T-cell (primary cell): ENCODE measurements at regions not wholly inside any gene's neighbourhood (a gene's known extent, or its start where the extent isn't known, plus 50 kb on each side); places are given as distances from the start of the nearest gene placed in this dataset.
"Not testable (repeated sequence)": the region's sequence is repeated elsewhere in the genome, so short reads cannot be mapped to it uniquely, and the experiment has no call there.

ENCODE experiments used
- ATAC-seq, 4 experiments: fragments of 200-7000 bp in 3 of 4; fragments of 150-1000 bp in 1 of 4; cut with Tn5 transposase; replicated peaks in 1 of 4; 1 replicate in 3 of 4; 2 replicates in 1 of 4; pipeline ENCODE4 v1.10.0; 2021; ENCODE audit warnings: moderate library complexity in 3 of 4, mild to moderate bottlenecking in 2 of 4, moderate number of reproducible peaks in 1 of 4
- CTCF ChIA-PET, 2 donors: fragments of 300-600 bp; sonication (Branson Sonifier 250); formaldehyde crosslinking; loops; one replicate each; lab custom pipeline; 2022; ENCODE audit warnings: antibody characterized with exemption in 2 of 2; lab: Charles Lee
- POLR2A ChIA-PET, 2 donors: fragments of 300-600 bp; sonication (Branson Sonifier 250); formaldehyde crosslinking; loops; one replicate each; lab custom pipeline; 2022; ENCODE audit warnings: antibody characterized with exemption in 2 of 2; lab: Charles Lee
- DNase-seq, 35 experiments: peaks; one replicate each; pipeline versions ENCODE4 v3.0.0 to v3.0.0-alpha.2; 2013 to 2023
- H3K27ac ChIP-seq: one replicate; pipeline ENCODE4 v1.5.1; 2013; ENCODE audit warnings: low read length
- H3K27me3 ChIP-seq, 2 experiments: replicated peaks in 1 of 2; 1 replicate in 1 of 2; 2 replicates in 1 of 2; pipeline versions ENCODE4 v1.6.1 to v1.7.0; 2013; ENCODE audit warnings: low read length in 1 of 2, mixed read lengths in 1 of 2; ENCODE audit not compliant: control insufficient read depth in 2 of 2, insufficient read depth in 2 of 2; ENCODE audit errors: extremely low read depth in 1 of 2
- H3K36me3 ChIP-seq, 2 donors: 1 replicate in 1 of 2; 2 replicates in 1 of 2; pipeline versions ENCODE4 v1.6.1 to v1.7.0; 2013; ENCODE audit warnings: low read length in 1 of 2; ENCODE audit not compliant: control insufficient read depth in 2 of 2, insufficient read depth in 1 of 2; ENCODE audit errors: extremely low read depth in 1 of 2
- H3K4me1 ChIP-seq, 2 experiments: 1 replicate in 1 of 2; 2 replicates in 1 of 2; pipeline versions ENCODE4 v1.6.1 to v1.7.0; 2013; ENCODE audit warnings: low read length in 2 of 2, mixed read lengths in 1 of 2; ENCODE audit not compliant: insufficient read depth in 2 of 2, control insufficient read depth in 1 of 2; ENCODE audit errors: extremely low read depth in 1 of 2
- H3K4me3 ChIP-seq, 2 donors: 1 replicate in 1 of 2; 2 replicates in 1 of 2; pipeline versions ENCODE4 v1.5.1 to v1.7.0; 2013; ENCODE audit warnings: mild to moderate bottlenecking in 2 of 2, low read length in 1 of 2, moderate library complexity in 1 of 2; ENCODE audit not compliant: control insufficient read depth in 1 of 2; ENCODE audit errors: extremely low read depth in 1 of 2
- H3K9me3 ChIP-seq: 2 replicates; pipeline ENCODE4 v1.7.0; 2013
- H3K27ac Mint-ChIP-seq, 2 donors: one replicate each; pipeline ENCODE4 v1.8.0; 2020 to 2021; ENCODE audit warnings: mild to moderate bottlenecking in 2 of 2, mixed read lengths in 2 of 2
- H3K27me3 Mint-ChIP-seq, 2 donors: one replicate each; pipeline ENCODE4 v1.8.0; 2021 to 2022; ENCODE audit warnings: mixed read lengths in 2 of 2
- H3K36me3 Mint-ChIP-seq: one replicate; pipeline ENCODE4 v1.8.0; 2021; ENCODE audit warnings: mixed read lengths
- H3K4me1 Mint-ChIP-seq, 3 donors: one replicate each; pipeline ENCODE4 v1.8.0; 2020 to 2022; ENCODE audit warnings: mixed read lengths in 3 of 3, mild to moderate bottlenecking in 1 of 3
- H3K4me3 Mint-ChIP-seq, 3 donors: one replicate each; pipeline ENCODE4 v1.8.0; 2020 to 2022; ENCODE audit warnings: mild to moderate bottlenecking in 3 of 3, mixed read lengths in 3 of 3, moderate library complexity in 3 of 3
- H3K9me3 Mint-ChIP-seq, 3 donors: one replicate each; pipeline ENCODE4 v1.8.0; 2020 to 2022; ENCODE audit warnings: mixed read lengths in 3 of 3
- WGBS: methylation state at CpG from one replicate; pipeline ENCODE4 v1.1.5; 2013; ENCODE audit warnings: missing lambda C conversion rate; ENCODE audit not compliant: insufficient coverage; 5-methylcytosine and 5-hydroxymethylcytosine counted together

- H3K4me3 ChIP-seq, H3K27me3 ChIP-seq, H3K27ac ChIP-seq, H3K4me1 ChIP-seq, CTCF ChIA-PET, H3K36me3 ChIP-seq, POLR2A ChIA-PET, H3K4me1 Mint-ChIP-seq, ATAC-seq, H3K27ac Mint-ChIP-seq, H3K9me3 ChIP-seq, H3K9me3 Mint-ChIP-seq, DNase-seq, H3K4me3 Mint-ChIP-seq, H3K36me3 Mint-ChIP-seq, H3K27me3 Mint-ChIP-seq: not testable (repeated sequence)
- no CpG with 5 or more reads among the region's 1 CpG for WGBS
Measured at GRCh38 chrX:74030766-74031165, 178.3 kb upstream of the XIST start.

- H3K9me3 ChIP-seq, H3K4me1 Mint-ChIP-seq, H3K4me3 Mint-ChIP-seq, H3K4me1 ChIP-seq, POLR2A ChIA-PET, DNase-seq, H3K36me3 ChIP-seq, ATAC-seq, CTCF ChIA-PET, H3K27me3 ChIP-seq, H3K27ac Mint-ChIP-seq, H3K27me3 Mint-ChIP-seq, H3K36me3 Mint-ChIP-seq, H3K27ac ChIP-seq, H3K4me3 ChIP-seq: not testable (repeated sequence)
- WGBS, result 100% methylated on average over 1 of the region's 3 CpGs
- peaks cover 4 to 14% (median 7%) of the 10 kb centered on the region in 3 donors for H3K9me3 Mint-ChIP-seq
Measured at GRCh38 chrX:74025145-74025544, 172.6 kb upstream of the XIST start.

DNA sequence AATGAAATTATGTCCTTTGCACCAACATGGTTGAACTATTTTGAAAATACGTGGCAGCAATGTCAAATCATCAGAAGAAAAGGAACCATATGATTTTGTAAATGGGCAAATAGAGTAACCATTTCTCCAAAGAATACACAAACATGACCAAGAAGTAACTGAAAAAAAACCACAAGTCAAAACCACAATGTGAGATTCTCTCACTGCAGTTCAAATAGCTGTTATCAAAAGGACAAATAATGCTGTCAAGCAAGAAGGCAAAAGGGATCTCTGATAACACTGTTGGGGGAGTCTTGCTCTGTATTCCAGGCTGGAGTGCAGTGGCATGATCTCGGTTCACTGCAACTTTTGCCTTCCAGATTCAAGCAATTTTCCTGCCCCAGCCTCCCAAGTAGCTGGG lies 170.7 kb upstream of the XIST start:
- Mint-ChIP-seq H3K27ac (no peak overlapping the region), H3K36me3 (no peaks in the 10 kb centered on the region), H3K4me3 (no peak overlapping the region), H3K4me1 (peaks cover 0 to 1% (median 0%) of the 10 kb centered on the region in 3 donors), H3K9me3 (peaks cover 4 to 14% (median 7%) of the 10 kb centered on the region in 3 donors), H3K27me3 (peaks cover 0 to 7% of the 10 kb centered on the region in 2 donors)
- Histone ChIP-seq H3K9me3 (peaks cover 3% of the 10 kb centered on the region), H3K4me3 (no peak overlapping the region), H3K27me3 (no peaks in the 10 kb centered on the region), H3K27ac (no peak overlapping the region), H3K36me3 (no peaks in the 10 kb centered on the region), H3K4me1 (no peaks in the 10 kb centered on the region)
- ChIA-PET CTCF (no interaction called here), POLR2A (no interaction called here)
- WGBS, result no CpG with 5 or more reads among the region's 2 CpGs
- DNase-seq (no peak), ATAC-seq (no peak)

DNA sequence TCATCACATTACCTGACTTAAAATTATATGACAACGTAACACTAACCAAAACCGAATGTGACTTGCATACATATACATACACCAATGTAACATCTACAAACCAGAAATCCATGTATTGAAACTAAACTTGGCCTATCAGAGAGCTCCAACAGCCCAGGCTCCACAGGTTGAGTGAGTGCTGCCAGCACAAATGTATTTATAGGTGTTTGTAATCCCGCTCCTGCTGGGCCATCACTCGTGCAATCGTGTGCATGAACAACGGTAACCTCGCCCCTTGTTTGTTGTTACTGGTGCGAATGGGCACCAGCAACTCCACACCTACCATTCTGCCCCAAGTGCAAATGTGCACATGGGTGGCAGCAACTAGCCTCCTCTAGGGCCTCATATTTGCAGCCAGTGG lies 165.7 kb upstream of the XIST start:
- no peak overlapping the region for H3K27ac ChIP-seq
- ChIA-PET CTCF (interaction anchor here in 1 of 2 donors (0.8 kb wide), 1 partner anchor 323 kb away, joined by 3 read pairs; no protein-coding TSS in a partner anchor), POLR2A (no interaction called here)
- H3K9me3 Mint-ChIP-seq, result no peaks in the 10 kb centered on the region
- no peak overlapping the region for H3K4me3 Mint-ChIP-seq
- no peaks in the 10 kb centered on the region for H3K36me3 Mint-ChIP-seq
- DNase-seq (no peak), ATAC-seq (no peak)
- H3K4me1 Mint-ChIP-seq, result peaks cover 5 to 13% (median 11%) of the 10 kb centered on the region in 3 donors
- no peaks in the 10 kb centered on the region for H3K4me1 ChIP-seq
- no CpG with 5 or more reads among the region's 8 CpGs for WGBS
- H3K9me3 ChIP-seq, result no peaks in the 10 kb centered on the region
- peaks cover 0 to 7% of the 10 kb centered on the region in 2 donors for H3K27me3 Mint-ChIP-seq
- no peaks in the 10 kb centered on the region for H3K36me3 ChIP-seq
- H3K4me3 ChIP-seq, result no peak overlapping the region
- no peak overlapping the region for H3K27ac Mint-ChIP-seq
- no peaks in the 10 kb centered on the region for H3K27me3 ChIP-seq

DNA sequence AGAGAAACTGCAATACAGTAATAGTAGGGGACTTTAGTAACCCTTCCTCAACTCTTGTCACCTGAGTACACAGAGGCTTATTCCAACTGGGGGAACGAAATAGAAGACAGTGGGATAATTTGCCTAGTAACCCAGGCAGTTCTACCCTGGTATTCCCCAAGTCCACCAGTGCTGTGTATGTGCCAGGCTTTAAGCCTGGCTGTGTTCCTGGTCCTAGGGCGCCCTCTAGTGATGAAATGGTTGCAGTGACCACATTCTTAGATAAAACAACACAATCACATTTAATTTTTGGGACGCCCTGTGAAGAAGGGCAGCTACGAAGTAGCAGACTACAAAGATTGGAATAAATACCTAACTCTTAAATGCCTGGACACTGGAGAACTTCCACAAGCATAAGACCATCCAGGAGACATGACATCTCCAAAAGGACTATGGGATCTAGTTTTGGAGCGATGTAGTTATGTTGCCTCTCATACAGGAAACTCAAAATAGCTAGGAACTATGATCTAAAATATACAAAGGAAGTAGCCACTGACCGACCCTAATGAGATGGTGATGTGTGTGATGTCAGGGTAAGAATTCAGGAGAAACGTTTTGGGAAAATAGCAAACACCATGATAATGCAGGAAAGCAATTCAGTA lies 163.0 kb upstream of the XIST start:
- peak; percentile 16 to 80 (median 49) for DNase-seq
- WGBS, result no CpG with 5 or more reads among the region's 7 CpGs
- Histone ChIP-seq H3K9me3 (no peaks in the 10 kb centered on the region), H3K27me3 (no peaks in the 10 kb centered on the region), H3K27ac (no peak overlapping the region), H3K4me3 (no peak overlapping the region), H3K4me1 (no peaks in the 10 kb centered on the region), H3K36me3 (no peaks in the 10 kb centered on the region)
- peak in 3 of 4 experiments; percentile 41 to 91 (median 82) for ATAC-seq
- ChIA-PET CTCF (interaction anchor here (0.5 to 2.3 kb wide), 7 partner anchors 9 to 598 kb away, joined by 3 to 13 read pairs (median 4); no protein-coding TSS in a partner anchor), POLR2A (no interaction called here)
- no peaks in the 10 kb centered on the region for H3K9me3 Mint-ChIP-seq
- H3K27me3 Mint-ChIP-seq, result peaks cover 0 to 2% of the 10 kb centered on the region in 2 donors
- no peak overlapping the region for H3K27ac Mint-ChIP-seq
- H3K4me3 Mint-ChIP-seq, result no peak overlapping the region
- peaks cover 5 to 13% (median 10%) of the 10 kb centered on the region in 3 donors for H3K4me1 Mint-ChIP-seq
- no peaks in the 10 kb centered on the region for H3K36me3 Mint-ChIP-seq

DNA sequence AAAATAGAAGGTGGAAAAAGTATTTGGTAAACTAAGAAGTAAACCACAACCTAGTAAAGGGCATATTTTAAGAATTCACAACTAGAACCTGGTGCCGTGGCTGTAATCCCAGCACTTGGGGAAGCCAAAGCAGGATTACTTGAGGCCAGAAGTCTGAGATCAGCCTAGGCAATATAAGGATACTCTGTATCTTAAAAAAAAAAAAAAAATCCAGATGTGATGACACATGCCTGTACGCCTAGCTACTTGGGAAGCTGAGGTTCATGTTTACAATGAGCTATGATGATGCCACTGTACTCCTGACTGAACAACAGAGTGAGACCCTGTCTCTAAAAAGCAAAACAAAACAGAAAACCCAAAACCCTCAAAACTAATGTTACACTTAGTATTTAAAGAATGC lies 156.5 kb upstream of the XIST start:
- Mint-ChIP-seq H3K4me1 (peaks cover 2 to 3% (median 3%) of the 10 kb centered on the region in 3 donors), H3K36me3 (peaks cover 13% of the 10 kb centered on the region), H3K27ac (no peak overlapping the region), H3K27me3 (no peaks in the 10 kb centered on the region), H3K9me3 (peaks cover 0 to 3% (median 0%) of the 10 kb centered on the region in 3 donors), H3K4me3 (no peak overlapping the region)
- no peaks in the 10 kb centered on the region for H3K27me3 ChIP-seq
- no peak overlapping the region for H3K27ac ChIP-seq
- no CpG with 5 or more reads among the region's 2 CpGs for WGBS
- no peak for ATAC-seq
- ChIA-PET POLR2A (no interaction called here), CTCF (interaction anchor here in 1 of 2 donors (0.7 kb wide), 1 partner anchor 1791 kb away, joined by 4 read pairs; no protein-coding TSS in a partner anchor)
- H3K4me1 ChIP-seq, result no peaks in the 10 kb centered on the region
- no peak overlapping the region for H3K4me3 ChIP-seq
- H3K36me3 ChIP-seq, result no peaks in the 10 kb centered on the region
- no peak for DNase-seq
- H3K9me3 ChIP-seq, result no peaks in the 10 kb centered on the region
